GM23338 (cell line): ENCODE measurements at regions not wholly inside any gene's neighbourhood (a gene's known extent, or its start where the extent isn't known, plus 50 kb on each side); places are given as distances from the start of the nearest gene placed in this dataset.

Source experiments
- ATAC-seq: fragments of 200-7000 bp; cut with Tn5 transposase; 3 replicates; pipeline ENCODE4 v1.9.1; 2020
- DNase-seq: peaks from one replicate; pipeline ENCODE4 v3.0.0-alpha.2; 2015; ENCODE audit warnings: low spot score
- H2AFZ ChIP-seq: fragments of 200-600 bp; sonication (generic); 2 replicates; pipeline ENCODE4 v1.8.0; 2016; ENCODE audit warnings: antibody characterized with exemption, mild to moderate bottlenecking, moderate library complexity
- H3F3A ChIP-seq: fragments of 200-600 bp; sonication (generic); replicated peaks from 2 replicates; pipeline ENCODE4 v1.8.0; 2017; ENCODE audit warnings: antibody characterized with exemption, mixed run types, low read depth
- H3K27ac ChIP-seq: fragments of 200-600 bp; sonication (generic); 2 replicates; pipeline ENCODE4 v1.6.1; 2016; ENCODE audit warnings: low read depth
- H3K27me3 ChIP-seq: fragments of 200-600 bp; sonication (generic); 2 replicates; pipeline ENCODE4 v1.8.0; 2016; ENCODE audit warnings: mild to moderate bottlenecking, mixed run types, moderate library complexity; ENCODE audit not compliant: insufficient read depth
- H3K36me3 ChIP-seq: fragments of 200-600 bp; sonication (generic); 2 replicates; pipeline ENCODE4 v1.8.0; 2016; ENCODE audit warnings: mild to moderate bottlenecking; ENCODE audit not compliant: insufficient read depth
- H3K4me1 ChIP-seq: fragments of 200-600 bp; sonication (generic); 2 replicates; pipeline ENCODE4 v1.8.0; 2016; ENCODE audit warnings: mild to moderate bottlenecking, moderate library complexity; ENCODE audit not compliant: insufficient read depth
- H3K4me2 ChIP-seq: fragments of 200-600 bp; sonication (generic); 2 replicates; pipeline ENCODE4 v1.7.1; 2017; ENCODE audit warnings: mixed run types
- H3K4me3 ChIP-seq: fragments of 200-600 bp; sonication (generic); 2 replicates; pipeline ENCODE4 v1.6.1; 2016; ENCODE audit warnings: mixed run types
- H3K79me2 ChIP-seq: fragments of 200-600 bp; sonication (generic); replicated peaks from 2 replicates; pipeline ENCODE4 v1.8.0; 2017; ENCODE audit warnings: mild to moderate bottlenecking; ENCODE audit not compliant: insufficient read depth
- H3K9me2 ChIP-seq: fragments of 200-600 bp; sonication (generic); 2 replicates; pipeline ENCODE4 v1.8.0; 2017; ENCODE audit not compliant: insufficient read depth
- H4K20me1 ChIP-seq: fragments of 200-600 bp; sonication (generic); replicated peaks from 2 replicates; pipeline ENCODE4 v1.8.0; 2017; ENCODE audit warnings: mild to moderate bottlenecking; ENCODE audit not compliant: insufficient read depth
- H3K27ac Mint-ChIP-seq: 2 replicates; pipeline ENCODE4 v1.8.0; 2020; ENCODE audit warnings: inconsistent platforms, mild to moderate bottlenecking, moderate library complexity, mixed read lengths
- H3K27me3 Mint-ChIP-seq: 3 replicates; pipeline ENCODE4 v1.8.0; 2022; ENCODE audit warnings: low read depth, mild to moderate bottlenecking, moderate library complexity, mixed read lengths, inconsistent platforms; ENCODE audit not compliant: insufficient read depth, poor library complexity
- H3K36me3 Mint-ChIP-seq: 3 replicates; pipeline ENCODE4 v1.8.0; 2021; ENCODE audit warnings: low read depth, mild to moderate bottlenecking, inconsistent platforms, moderate library complexity, mixed read lengths
- H3K4me1 Mint-ChIP-seq: 3 replicates; pipeline ENCODE4 v1.8.0; 2020; ENCODE audit warnings: mild to moderate bottlenecking, inconsistent platforms, mixed read lengths
- H3K4me3 Mint-ChIP-seq: 3 replicates; pipeline ENCODE4 v1.8.0; 2021; ENCODE audit warnings: moderate library complexity, mild to moderate bottlenecking, inconsistent platforms, mixed read lengths
- H3K9me3 Mint-ChIP-seq: 3 replicates; pipeline ENCODE4 v1.8.0; 2020; ENCODE audit warnings: moderate library complexity, mild to moderate bottlenecking, inconsistent platforms, mixed read lengths
- CREB1 ChIP-seq: fragments of 250-450 bp; sonication (Bioruptor Pico); IDR thresholded peaks from 2 replicates; pipeline ENCODE4 v1.5.0; 2020; ENCODE audit warnings: low read depth, mild to moderate bottlenecking, moderate library complexity
- CTCF ChIP-seq, 2 experiments: fragments of 200-600 bp in 1 of 2; sonication (generic) in 1 of 2; conservative IDR thresholded peaks; 2 replicates each; pipeline versions ENCODE4 v1.5.1 to v1.6.1; 2016 to 2017; ENCODE audit warnings: antibody characterized with exemption in 2 of 2, low read depth in 2 of 2, mild to moderate bottlenecking in 2 of 2, moderate library complexity in 1 of 2
- ETS1 ChIP-seq: IDR thresholded peaks from 2 replicates; pipeline ENCODE4 v1.6.1; 2016; ENCODE audit warnings: antibody characterized with exemption
- EZH2 ChIP-seq: fragments of 200-600 bp; sonication (generic); IDR thresholded peaks from one replicate; pipeline ENCODE4 v1.8.0; 2017; ENCODE audit warnings: antibody characterized with exemption, mild to moderate bottlenecking, low read depth; ENCODE audit not compliant: unreplicated experiment
- EZH2phosphoT487 ChIP-seq: fragments of 200-600 bp; sonication (generic); IDR thresholded peaks from one replicate; pipeline ENCODE4 v1.8.1; 2018; ENCODE audit warnings: antibody characterized with exemption; ENCODE audit not compliant: unreplicated experiment
- JUNB ChIP-seq: IDR thresholded peaks from one replicate; pipeline ENCODE4 v1.6.1; 2016; ENCODE audit warnings: antibody characterized with exemption; ENCODE audit not compliant: unreplicated experiment
- NANOG ChIP-seq: IDR thresholded peaks from 2 replicates; pipeline ENCODE4 v1.6.1; 2016; ENCODE audit warnings: antibody characterized with exemption, borderline replicate concordance
- POLR2AphosphoS5 ChIP-seq: IDR thresholded peaks from 2 replicates; pipeline ENCODE4 v1.6.1; 2016; ENCODE audit warnings: antibody characterized with exemption, low read depth
- REST ChIP-seq: IDR thresholded peaks from one replicate; pipeline ENCODE4 v1.6.1; 2018; ENCODE audit warnings: antibody characterized with exemption; ENCODE audit not compliant: unreplicated experiment
- STAT1 ChIP-seq: IDR thresholded peaks from one replicate; pipeline ENCODE4 v1.6.1; 2016; ENCODE audit warnings: antibody characterized with exemption; ENCODE audit not compliant: unreplicated experiment
- ZNF114 ChIP-seq: fragments of 250-450 bp; sonication (Bioruptor Pico); IDR thresholded peaks from 2 replicates; pipeline ENCODE4 v1.5.0; 2020; ENCODE audit warnings: mild to moderate bottlenecking, moderate library complexity
- ZNF331 ChIP-seq: fragments of 250-450 bp; sonication (Bioruptor Pico); IDR thresholded peaks from 2 replicates; pipeline ENCODE4 v1.5.0; 2020; ENCODE audit warnings: low read depth, mild to moderate bottlenecking, moderate library complexity
- ZNF462 ChIP-seq: fragments of 250-450 bp; sonication (Bioruptor Pico); IDR thresholded peaks from 2 replicates; pipeline ENCODE4 v1.5.0; 2020; ENCODE audit warnings: mild to moderate bottlenecking, moderate library complexity

GRCh38 chr1:67605209-67605780, 79.7 kb upstream of the GADD45A start:
- H3K27me3 Mint-ChIP-seq: peaks cover 4% of the 10 kb centered on the region
- Histone ChIP-seq H3K79me2 (no peaks in the 10 kb centered on the region), H3F3A (no peaks in the 10 kb centered on the region), H3K27ac (no peak overlapping the region), H3K4me2 (no peak overlapping the region), H3K36me3 (no peaks in the 10 kb centered on the region), H3K9me2 (no peaks in the 10 kb centered on the region), H3K4me3 (no peak overlapping the region), H3K4me1 (no peaks in the 10 kb centered on the region), H3K27me3 (no peaks in the 10 kb centered on the region), H2AFZ (no peak overlapping the region; the same call in 1 of the 2 replicates), H4K20me1 (no peaks in the 10 kb centered on the region)
- no peak for TF ChIP-seq EZH2phosphoT487
- TF ChIP-seq STAT1: no peak
- no peak for TF ChIP-seq ZNF114 (CRISPR knock-in tag)
- no peak for TF ChIP-seq CTCF (conservative IDR thresholded peaks at IDR 0.05; ENCODE audit: low read depth in 2 of 2)
- no peak for TF ChIP-seq JUNB
- no peak for TF ChIP-seq EZH2
- no peak for TF ChIP-seq ETS1
- no peak for TF ChIP-seq POLR2AphosphoS5
- TF ChIP-seq NANOG: no peak
- no peak for TF ChIP-seq REST
- TF ChIP-seq ZNF331: no peak
- no peak for TF ChIP-seq CREB1 (CRISPR knock-in tag)
- no peak for TF ChIP-seq ZNF462 (CRISPR knock-in tag)
- H3K36me3 Mint-ChIP-seq: no peaks in the 10 kb centered on the region; the same call in 2 of the 3 replicates
- H3K9me3 Mint-ChIP-seq: peaks cover 5% of the 10 kb centered on the region; the same call in 1 of the 3 replicates
- peaks cover 15% of the 10 kb centered on the region for H3K4me1 Mint-ChIP-seq
- DNase-seq (no peak), ATAC-seq (no peak)
- no peak overlapping the region for H3K27ac Mint-ChIP-seq
- no peak overlapping the region for H3K4me3 Mint-ChIP-seq
